Neural crest cell (in vitro differentiated cells): ENCODE measurements at regions not wholly inside any gene's neighbourhood (a gene's known extent, or its start where the extent isn't known, plus 50 kb on each side); places are given as distances from the start of the nearest gene placed in this dataset.
A peak's percentile ranks its signal among the peaks of the same experiment; 100 is the strongest.
"Not testable (repeated sequence)": the region's sequence is repeated elsewhere in the genome, so short reads cannot be mapped to it uniquely, and the experiment has no call there.

Experiments
- DNase-seq: peaks from one replicate; pipeline ENCODE4 v3.0.0; 2021; ENCODE audit warnings: low read depth, mixed read lengths, low spot score
- H3K27ac Mint-ChIP-seq: one replicate; pipeline ENCODE4 v1.8.0; 2021; ENCODE audit warnings: mild to moderate bottlenecking, mixed read lengths; ENCODE audit not compliant: unreplicated experiment
- H3K27me3 Mint-ChIP-seq: 2 replicates; pipeline ENCODE4 v1.8.0; 2021; ENCODE audit warnings: low read depth, mild to moderate bottlenecking, mixed read lengths
- H3K36me3 Mint-ChIP-seq: 2 replicates; pipeline ENCODE4 v1.8.0; 2021; ENCODE audit warnings: low read depth, mild to moderate bottlenecking, mixed read lengths
- H3K4me1 Mint-ChIP-seq: 2 replicates; pipeline ENCODE4 v1.8.0; 2021; ENCODE audit warnings: mixed read lengths
- H3K4me3 Mint-ChIP-seq: one replicate; pipeline ENCODE4 v1.8.0; 2021; ENCODE audit warnings: mild to moderate bottlenecking, mixed read lengths
- H3K9me3 Mint-ChIP-seq: 2 replicates; pipeline ENCODE4 v1.8.0; 2021; ENCODE audit warnings: mixed read lengths
- CTCF ChIP-seq: fragments of 200-600 bp; sonication (generic); conservative IDR thresholded peaks from 2 replicates; pipeline ENCODE4 v1.5.0; 2021; ENCODE audit warnings: antibody characterized with exemption, mild to moderate bottlenecking

DNA sequence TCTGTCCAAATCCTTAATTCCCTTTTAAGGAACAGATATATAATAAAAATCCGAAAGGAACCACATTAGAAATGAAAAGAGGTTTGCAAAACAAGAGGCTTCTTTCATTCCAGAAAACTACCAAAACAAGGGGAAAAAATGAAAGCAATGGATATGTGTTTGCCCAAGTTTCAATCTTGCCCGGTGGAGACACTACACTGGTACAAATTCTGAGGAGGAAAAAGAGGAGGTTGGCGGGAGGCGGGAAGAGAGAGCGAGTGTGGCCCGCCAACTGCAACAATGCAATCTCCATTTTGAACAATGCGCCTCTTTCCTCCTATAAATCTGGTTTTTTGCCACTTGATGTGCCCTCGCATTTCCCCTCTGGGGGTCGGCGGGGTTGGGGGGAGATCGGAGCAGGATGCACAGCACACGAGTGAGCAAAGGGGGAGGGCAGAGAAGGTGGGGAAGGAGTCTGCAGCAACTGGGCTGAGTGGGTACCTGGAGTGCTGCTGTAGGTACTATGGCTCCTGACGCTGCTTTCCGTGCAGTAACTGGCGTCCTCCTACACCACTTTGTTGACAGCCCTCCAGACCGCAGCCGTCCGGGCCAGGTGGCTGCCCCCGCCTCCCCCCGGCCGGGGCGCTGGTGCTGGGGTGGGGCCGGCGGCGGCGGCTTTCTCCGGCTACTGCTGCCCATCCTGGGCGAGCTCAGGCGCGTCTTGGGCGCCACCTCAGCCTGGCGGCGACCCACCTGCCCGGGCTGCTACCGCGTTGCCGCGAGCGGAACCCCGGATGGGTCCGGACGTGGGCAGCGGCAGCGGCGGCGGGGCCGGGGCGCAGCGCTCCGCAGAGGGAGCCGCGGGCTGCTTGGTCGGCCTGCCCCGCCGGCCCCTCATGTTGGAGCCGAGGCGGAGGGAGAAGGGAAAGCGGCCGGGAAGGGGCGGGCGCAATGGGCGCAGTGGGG, 93.8 kb upstream of the PLEKHM1 start:
- Mint-ChIP-seq H3K4me3 (peak overlapping the region; percentile 95), H3K27ac (peak overlapping the region; percentile 100), H3K9me3 (peaks cover 2% of the 10 kb centered on the region), H3K36me3 (peaks cover 13% of the 10 kb centered on the region), H3K27me3 (peaks cover 3% of the 10 kb centered on the region), H3K4me1 (peaks cover 33% of the 10 kb centered on the region)
- TF ChIP-seq CTCF, result no peak
- DNase-seq, result peak; percentile 54

DNA sequence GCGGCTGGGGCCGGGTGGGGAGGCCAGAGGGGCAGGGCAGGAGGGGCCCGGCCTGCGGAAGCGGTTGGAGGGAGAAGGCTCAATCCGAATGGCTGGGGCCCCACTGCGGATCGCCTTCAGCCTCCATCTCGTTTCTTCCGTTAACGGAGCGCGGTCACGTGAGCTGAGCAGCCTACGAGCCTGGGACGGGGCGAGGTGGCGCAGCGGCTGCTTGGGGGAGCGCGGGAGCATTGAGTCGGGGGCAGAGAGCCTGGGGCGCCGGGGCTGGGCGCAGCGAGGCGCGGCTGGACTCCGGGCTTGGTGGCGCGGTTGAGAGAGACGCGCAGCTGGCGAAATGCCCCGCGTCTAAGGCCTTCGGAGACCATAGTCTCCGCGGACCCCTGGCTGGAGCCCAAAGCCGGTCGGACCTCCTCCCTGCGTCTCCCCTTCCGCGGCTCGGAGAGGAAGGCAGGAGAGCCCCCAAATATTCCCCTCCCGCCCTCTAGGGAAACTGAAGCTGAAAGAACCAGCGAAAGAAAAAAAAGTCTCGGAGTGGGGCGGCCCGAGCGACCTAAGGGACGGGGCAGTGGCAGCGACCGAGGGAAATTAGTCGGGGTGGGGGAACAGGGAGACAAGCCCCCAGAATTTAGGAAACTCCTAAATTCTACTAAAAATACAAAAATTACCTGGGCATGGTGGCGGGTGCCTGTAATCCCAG, 94.7 kb upstream of the PLEKHM1 start:
- peak; percentile 44 for TF ChIP-seq CTCF
- H3K9me3 Mint-ChIP-seq, H3K27me3 Mint-ChIP-seq: not testable (repeated sequence)
- H3K4me1 Mint-ChIP-seq, result peaks cover 25% of the 10 kb centered on the region
- H3K4me3 Mint-ChIP-seq, result peak overlapping the region; percentile 85
- DNase-seq, result peak; percentile 67
- H3K36me3 Mint-ChIP-seq, result peaks cover 13% of the 10 kb centered on the region
- peak overlapping the region; percentile 90 for H3K27ac Mint-ChIP-seq

DNA sequence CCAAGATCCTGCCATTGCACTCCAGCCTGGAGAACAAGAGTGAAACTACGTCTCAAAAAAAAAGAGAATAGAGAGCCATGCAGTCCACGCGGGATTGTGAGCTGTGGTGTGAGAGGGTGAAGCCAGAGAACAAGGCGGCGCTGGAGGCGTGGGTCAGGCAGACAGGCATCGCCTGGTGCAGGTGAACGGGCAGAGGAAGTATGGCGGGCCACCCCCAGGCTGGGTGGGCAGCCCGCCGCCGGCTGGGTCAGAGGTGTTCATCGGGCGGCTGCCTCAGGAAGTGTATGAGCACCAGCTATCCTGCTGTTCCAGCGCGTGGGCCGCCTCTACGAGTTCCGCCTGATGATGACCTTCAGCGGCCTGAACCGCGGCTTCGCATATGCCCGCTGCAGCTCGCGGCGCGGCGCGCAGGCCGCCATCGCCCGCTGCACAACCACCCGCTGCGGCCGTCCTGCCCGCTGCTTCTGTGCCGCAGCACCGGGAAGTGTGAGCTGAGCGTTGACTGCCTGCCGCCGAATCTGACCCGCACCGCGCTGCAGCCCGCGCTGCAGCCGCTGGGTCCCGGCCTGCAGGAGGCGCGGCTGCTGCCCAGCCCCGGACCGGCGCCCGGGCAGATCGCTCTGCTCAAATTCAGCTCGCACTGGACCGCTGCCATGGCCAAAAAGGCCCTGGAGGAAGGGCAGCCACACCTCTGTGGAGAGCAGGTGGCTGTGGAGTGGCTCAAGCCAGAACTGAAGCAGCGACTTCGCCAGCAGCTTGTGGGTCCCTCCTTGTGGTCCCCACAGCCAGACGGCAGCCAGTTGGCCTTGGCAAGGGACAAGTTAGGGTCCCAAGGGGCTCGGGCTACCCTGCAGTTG, 95.5 kb upstream of the PLEKHM1 start:
- peaks cover 20% of the 10 kb centered on the region for H3K4me1 Mint-ChIP-seq
- DNase-seq, H3K27me3 Mint-ChIP-seq, H3K9me3 Mint-ChIP-seq: not testable (repeated sequence)
- peak overlapping the region; percentile 28 for H3K27ac Mint-ChIP-seq
- TF ChIP-seq CTCF, result peak; percentile 24
- H3K36me3 Mint-ChIP-seq, result peaks cover 13% of the 10 kb centered on the region
- H3K4me3 Mint-ChIP-seq, result peak overlapping the region; percentile 85

DNA sequence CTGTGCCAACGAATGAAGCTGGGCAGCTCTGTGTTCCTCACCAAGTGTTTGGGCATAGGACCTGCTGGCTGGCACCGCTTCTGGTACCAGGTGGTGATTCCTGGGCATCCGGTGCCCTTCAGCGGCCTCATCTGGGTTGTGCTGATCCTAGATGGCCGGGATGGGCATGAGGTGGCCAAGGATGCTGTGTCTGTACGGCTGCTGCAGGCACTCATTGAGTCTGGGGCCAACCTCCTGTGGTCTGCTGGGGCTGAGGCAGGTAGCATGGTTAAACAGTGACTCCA, 96.1 kb upstream of the PLEKHM1 start:
- not testable (repeated sequence) for DNase-seq, H3K9me3 Mint-ChIP-seq, H3K4me3 Mint-ChIP-seq, H3K27ac Mint-ChIP-seq, H3K27me3 Mint-ChIP-seq
- Mint-ChIP-seq H3K4me1 (peaks cover 20% of the 10 kb centered on the region), H3K36me3 (peaks cover 13% of the 10 kb centered on the region)

GRCh38 chr17:45592433-45592923, 102.0 kb upstream of the PLEKHM1 start:
- H3K9me3 Mint-ChIP-seq, H3K36me3 Mint-ChIP-seq, H3K4me1 Mint-ChIP-seq, H3K27ac Mint-ChIP-seq, H3K4me3 Mint-ChIP-seq: not testable (repeated sequence)
- peak; percentile 53 for DNase-seq
- peak; percentile 69 for TF ChIP-seq CTCF
- H3K27me3 Mint-ChIP-seq, result peaks cover 16% of the 10 kb centered on the region

DNA sequence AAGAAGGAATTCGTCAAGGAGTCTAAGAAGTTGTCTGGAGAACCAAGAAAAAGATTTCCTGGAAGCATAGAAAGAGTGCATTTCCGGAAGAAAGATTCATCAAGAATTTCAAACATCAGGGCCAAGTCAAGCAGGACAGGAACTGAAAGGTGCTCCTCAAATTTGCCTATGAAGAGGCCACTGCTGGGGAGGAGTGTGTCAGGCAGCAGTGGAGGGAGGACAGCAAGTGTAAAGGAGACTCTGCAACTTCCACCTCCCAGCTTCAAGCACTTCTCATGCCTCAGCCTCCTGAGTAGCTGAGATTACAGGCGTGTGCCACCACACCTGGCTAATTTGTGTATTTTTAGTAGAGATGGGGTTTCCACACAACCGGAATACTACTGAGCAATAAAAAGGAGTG, 105.8 kb upstream of the PLEKHM1 start:
- not testable (repeated sequence) for DNase-seq, H3K4me3 Mint-ChIP-seq

DNA sequence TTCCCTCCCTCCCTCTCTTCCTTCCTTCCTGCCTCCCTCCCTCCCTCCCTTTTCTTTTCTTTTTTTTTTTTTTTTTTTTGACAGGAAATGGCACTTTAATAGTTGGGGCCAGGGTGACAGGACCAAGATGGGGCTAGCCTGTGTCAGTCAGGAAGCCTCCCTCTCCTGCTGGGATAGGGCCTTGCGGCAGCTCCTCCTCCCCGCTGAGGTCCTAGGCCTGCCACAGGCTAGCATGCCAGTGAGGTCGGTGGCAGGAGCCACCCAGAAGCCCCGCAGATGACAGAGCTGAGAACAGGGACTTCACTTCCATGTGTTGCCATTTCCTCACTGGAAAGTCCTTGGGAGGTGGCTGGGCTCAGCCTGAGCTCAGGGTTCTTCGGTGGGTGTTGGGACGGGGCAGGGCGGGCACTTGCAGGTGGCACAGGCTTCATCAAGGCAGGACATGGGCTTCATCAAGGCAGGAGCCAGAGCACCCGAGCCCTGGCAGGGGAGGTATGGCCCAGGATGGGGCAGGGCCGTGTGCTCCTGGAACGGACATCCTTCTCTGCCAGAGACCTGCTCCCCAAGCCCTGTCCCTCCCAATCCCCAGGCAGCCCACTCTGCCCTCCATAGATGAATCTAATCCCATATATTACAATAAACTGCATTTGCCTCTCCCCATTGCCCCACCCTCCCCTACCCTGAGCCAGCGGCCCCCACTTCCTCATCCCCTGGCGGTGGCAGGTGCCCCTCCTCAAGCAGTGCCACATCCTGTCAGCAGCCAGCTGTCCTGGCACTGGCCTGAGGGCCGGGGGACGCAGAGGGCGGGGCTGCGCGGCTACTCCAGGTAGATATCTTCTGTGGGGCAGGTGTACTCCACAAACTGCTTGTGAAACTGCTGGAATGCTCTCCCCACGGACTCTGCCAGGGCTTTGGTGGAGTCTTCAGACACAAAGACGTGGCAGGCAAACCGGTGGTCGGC, 109.8 kb upstream of the PLEKHM1 start:
- H3K4me1 Mint-ChIP-seq, H3K4me3 Mint-ChIP-seq, H3K27ac Mint-ChIP-seq, DNase-seq, H3K27me3 Mint-ChIP-seq, H3K9me3 Mint-ChIP-seq, H3K36me3 Mint-ChIP-seq: not testable (repeated sequence)

More for the DNA sequence above, 105.8 kb upstream of the PLEKHM1 start:
- H3K36me3 Mint-ChIP-seq, H3K27ac Mint-ChIP-seq, H3K9me3 Mint-ChIP-seq, H3K4me1 Mint-ChIP-seq: not testable (repeated sequence)
- H3K27me3 Mint-ChIP-seq, result peaks cover 16% of the 10 kb centered on the region

- H3K9me3 Mint-ChIP-seq, H3K36me3 Mint-ChIP-seq, H3K4me1 Mint-ChIP-seq, DNase-seq, H3K27ac Mint-ChIP-seq, H3K4me3 Mint-ChIP-seq, H3K27me3 Mint-ChIP-seq: not testable (repeated sequence)
These were observed 110.5 kb upstream of the PLEKHM1 start for GRCh38 chr17:45601013-45601412.
